Activated CD4-positive, alpha-beta T cell treated with anti-CD3 and anti-CD28 coated beads, Interleukin-2, amount 50 U/mL, for 4 hours (primary cell): ENCODE measurements at regions not wholly inside any gene's neighbourhood (a gene's known extent, or its start where the extent isn't known, plus 50 kb on each side); places are given as distances from the start of the nearest gene placed in this dataset.
"Not testable (repeated sequence)": the region's sequence is repeated elsewhere in the genome, so short reads cannot be mapped to it uniquely, and the experiment has no call there.

Source experiments
- DNase-seq, 2 experiments: peaks; one replicate each; pipeline ENCODE4 v3.0.0-alpha.2; 2020

DNA sequence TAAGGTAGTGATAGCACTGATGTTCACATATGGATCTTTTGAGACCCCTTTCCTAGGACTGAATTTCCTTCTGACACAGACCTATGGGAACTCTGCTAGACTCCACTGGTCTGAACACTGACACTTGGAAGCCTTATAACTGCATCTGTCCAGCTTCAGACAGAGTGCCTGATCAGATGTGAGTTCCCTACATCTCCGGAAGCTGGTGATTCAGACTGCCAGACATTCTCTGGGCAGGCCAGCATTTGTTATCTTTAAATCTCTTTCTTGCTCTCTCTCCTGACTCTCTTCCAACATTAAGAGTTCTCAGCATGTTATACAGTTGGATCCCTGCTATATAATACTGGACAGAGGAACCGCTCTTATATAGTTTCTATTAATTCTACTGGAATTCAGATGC lies 408.5 kb downstream of the ZEB2 start:
- DNase-seq, result no peak

DNA sequence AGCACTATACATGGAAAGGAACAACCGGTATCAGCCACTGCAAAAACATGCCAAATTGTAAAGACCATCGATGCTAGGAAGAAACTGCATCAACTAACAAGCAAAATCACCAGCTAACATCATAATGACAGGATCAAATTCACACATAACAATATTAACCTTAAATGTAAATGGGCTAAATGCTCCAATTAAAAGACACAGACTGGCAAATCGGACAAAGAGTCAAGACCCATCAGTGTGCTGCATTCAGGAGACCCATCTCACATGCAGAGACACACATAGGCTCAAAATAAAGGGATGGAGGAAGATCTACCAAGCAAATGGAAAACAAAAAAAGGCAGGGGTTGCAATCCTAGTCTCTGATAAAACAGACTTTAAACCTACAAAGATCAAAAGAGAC lies 413.8 kb downstream of the ZEB2 start:
- not testable (repeated sequence) for DNase-seq

DNA sequence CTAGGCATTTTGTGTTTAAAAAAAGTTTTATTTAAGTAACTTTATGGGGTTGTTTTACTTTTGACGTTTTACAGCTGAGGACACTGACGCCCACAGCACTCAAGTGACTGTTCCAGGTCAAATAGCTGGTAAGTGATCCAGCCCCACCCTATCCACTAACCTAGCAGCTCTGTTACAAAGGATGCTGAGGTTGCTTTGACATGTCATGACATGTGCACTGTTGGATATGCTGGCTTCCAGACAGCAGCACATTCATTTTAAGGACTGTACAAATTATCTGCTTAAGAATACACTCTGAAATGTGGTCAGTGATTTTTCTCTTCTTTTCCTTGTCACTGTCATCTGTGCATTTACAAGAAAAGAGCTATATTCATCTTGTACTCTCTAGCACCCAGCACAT lies 417.5 kb downstream of the ZEB2 start:
- DNase-seq, result no peak

- no peak for DNase-seq
Measured at GRCh38 chr2:144099780-144100377, 420.0 kb downstream of the ZEB2 start.

DNA sequence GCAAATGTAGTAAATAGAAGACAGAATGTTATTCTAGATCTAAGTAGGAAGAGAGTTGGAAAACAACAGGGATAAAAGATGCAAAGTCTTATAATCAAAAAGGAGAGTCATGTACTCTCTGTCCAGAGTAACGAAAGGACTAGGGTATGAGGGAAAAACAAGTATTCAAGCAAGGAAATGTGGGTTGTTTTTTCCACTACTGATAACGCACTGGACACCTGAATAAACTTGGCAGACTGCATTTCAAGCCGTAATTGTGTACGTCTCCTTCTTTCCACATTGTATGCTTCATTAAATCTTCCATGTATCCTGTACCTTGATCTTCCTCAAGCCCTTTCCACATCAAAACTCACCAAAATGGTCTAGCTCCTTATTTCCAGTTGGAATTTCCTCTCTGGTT lies 420.6 kb downstream of the ZEB2 start:
- DNase-seq, result no peak

DNA sequence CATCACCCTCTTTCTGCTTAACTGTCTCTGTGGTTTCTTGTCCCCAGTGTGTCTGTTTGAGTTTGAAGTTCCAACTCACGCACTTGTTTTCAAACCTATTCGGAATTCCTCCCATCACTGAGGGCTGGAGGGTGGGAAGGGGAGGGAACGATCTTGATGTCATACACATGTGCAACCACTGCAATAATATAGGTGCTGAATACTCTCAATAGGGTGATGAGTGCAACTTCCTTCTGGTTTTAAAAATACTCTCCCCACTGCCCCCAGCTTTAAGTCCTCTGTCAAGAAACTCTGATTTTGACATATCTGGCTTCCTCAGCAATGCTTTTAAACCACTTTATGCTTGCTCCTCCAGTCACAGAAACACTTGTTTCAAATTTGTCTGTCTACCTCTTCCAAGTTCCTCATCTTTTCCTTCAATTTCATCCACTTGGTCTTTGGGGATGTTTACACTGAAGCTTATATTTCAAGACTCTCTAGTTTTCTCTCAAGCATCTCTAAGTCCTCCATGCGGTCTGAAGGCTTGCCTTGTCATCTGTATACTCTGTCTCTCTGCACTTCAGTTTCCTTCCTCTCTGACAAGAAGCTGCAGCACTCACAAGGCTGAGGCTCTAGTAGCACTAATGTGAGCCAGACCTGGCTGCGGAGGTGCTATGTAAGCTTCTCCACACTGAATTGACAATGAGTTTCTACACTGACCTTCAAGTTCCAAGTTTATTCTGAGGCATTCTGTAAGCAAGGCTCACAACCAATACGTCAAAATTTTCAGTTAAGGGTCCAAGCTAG lies 422.3 kb downstream of the ZEB2 start:
- DNase-seq, result no peak

- DNase-seq, result no peak
Measured at GRCh38 chr2:144096531-144096930, 423.4 kb downstream of the ZEB2 start.

- DNase-seq, result no peak
Measured at GRCh38 chr2:144094408-144095151, 425.3 kb downstream of the ZEB2 start.

- DNase-seq, result no peak
Measured at GRCh38 chr2:144091622-144092021, 428.3 kb downstream of the ZEB2 start.

DNA sequence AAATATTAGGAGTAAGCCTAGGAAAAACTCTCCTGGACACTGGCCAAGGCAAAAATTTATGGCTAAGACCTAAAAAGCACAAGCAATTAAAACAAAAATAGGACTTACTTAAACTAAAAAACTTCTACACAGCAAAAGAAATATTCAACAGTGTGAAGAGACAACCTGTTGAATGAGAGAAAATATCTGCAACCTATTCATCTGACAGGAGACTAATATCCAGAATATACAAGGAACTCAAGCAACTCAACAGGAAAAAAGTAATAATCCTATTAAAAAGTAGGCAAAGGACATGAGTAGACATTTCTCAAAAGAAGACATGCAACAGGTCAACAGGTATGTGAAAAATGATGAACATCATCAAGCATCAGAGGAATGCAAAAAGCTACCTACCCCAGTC lies 431.1 kb downstream of the ZEB2 start:
- DNase-seq, result no peak

GRCh38 chr2:144086965-144087364 lies 433.0 kb downstream of the ZEB2 start:
- DNase-seq, result no peak

GRCh38 chr2:144085016-144085415 lies 434.9 kb downstream of the ZEB2 start:
- DNase-seq, result no peak

GRCh38 chr2:144084114-144084661 lies 435.7 kb downstream of the ZEB2 start:
- DNase-seq, result no peak

DNA sequence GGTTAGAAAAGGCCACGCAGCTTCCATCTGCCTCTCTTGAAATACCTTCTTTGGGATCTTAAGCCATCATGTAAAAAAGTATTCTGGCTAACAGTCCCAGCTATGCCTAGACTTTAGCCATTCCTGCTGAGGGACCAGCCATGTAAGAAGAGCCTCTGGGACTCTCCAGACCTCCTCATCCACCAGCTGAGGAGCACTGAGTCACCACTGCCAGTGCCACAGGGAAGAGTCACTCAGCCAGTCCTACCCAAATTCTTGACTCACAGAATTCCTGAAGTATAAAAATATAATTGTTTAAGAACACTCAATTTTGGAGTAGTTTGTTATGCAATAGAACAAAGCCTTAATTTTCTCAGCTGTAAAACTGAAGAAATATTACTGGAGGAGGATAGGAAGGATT lies 436.7 kb downstream of the ZEB2 start:
- no peak for DNase-seq

DNA sequence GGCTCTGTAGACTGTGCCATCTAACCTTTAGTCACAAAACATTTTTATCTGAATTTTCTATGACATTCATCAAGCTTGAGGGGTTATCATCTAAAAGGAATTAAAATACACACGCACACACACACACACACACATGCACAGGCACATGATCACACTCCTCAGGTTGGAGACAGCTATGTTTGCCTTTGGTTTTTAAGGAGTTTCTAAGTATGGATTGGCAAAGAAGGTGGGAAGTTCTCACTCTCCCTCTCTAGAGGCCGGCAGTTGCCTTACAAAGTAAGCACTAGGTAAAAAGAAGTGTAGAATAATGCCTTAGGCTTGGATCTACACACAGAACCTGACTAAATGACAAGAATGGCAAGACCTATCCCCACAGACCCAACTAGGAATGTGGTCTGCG lies 437.1 kb downstream of the ZEB2 start:
- no peak for DNase-seq

GRCh38 chr2:144082327-144082726 lies 437.6 kb downstream of the ZEB2 start:
- no peak for DNase-seq

GRCh38 chr2:144081272-144081671 lies 438.6 kb downstream of the ZEB2 start:
- DNase-seq, result no peak

GRCh38 chr2:144079803-144080202 lies 440.1 kb downstream of the ZEB2 start:
- no peak for DNase-seq

DNA sequence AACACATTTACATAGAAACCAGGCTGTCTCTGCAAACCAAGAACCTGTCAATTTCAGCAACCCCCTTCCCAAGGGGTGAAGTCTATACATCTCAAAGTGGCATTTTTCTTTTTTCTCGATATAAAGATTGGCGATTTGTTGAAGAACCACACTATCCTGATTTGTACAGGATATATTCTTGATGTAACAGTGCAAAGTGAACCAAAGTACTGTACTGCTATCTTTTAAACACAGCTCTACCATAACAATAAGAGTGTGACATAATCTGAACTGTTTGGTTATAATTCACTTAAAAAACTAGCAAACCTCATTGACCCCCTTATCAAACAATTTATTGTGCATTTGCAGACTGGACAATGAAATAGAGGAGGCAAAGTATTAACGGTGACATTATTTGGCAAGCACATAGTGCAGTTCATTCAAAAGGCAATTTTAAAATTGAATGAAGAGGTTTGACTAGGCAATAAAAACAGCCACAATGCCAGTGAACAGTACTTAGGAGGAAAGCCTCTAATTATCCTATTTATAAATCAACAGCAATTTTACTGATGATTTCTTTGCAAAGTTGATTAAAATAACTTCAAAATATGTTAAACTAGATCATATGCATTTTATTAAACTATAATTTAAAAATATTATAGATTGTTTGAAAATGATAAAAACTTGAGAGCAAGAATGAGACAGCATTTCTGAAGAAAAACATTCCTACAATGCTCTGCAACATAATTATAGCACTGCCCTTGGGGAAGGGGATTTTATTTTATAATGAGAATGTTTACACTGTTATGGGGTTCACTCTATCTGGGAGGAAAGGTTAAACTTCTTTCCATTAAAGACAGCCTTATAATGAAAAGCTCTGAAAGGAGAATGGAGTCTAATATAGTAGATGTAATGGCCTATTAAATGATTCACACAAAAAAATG lies 440.9 kb downstream of the ZEB2 start:
- DNase-seq, result no peak

DNA sequence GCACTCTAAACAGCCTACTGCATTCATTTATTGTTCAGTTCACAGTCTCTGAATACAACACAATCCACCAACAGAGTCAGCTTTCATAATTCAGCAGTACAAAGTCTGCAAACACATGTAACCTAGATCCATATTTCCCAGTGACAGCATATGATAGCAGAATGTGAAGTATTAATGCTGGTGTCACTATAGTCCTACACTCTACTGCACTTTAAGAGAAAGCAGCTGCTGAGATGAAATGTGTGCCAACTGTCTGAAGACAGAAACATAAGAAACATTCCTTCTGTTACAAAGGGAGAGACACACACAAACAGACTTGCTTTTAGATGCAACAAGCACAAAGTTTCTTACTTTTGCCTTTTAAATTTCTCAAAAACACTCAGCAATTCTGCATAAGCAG lies 441.8 kb downstream of the ZEB2 start:
- DNase-seq, result no peak

- DNase-seq, result no peak
Measured at GRCh38 chr2:144074450-144074849, 445.5 kb downstream of the ZEB2 start.

DNA sequence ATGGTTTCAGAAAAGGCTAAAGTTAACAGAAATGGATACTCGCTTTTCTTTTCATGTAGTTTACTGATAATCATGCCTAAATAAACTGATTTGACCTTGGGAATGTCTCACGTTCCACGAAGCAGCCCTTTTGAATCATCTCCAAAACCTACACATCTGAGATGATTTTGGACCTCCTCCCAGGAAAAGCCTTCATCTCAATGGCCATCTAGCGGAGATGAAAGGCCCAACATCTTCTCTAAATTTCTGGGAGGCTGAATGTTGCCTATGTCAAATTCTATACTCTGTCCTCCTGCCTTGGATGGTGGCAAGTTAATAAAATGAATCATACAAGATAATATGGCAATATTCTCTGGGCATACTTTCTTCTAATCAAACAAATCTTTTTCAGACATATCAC lies 448.5 kb downstream of the ZEB2 start:
- DNase-seq, result no peak

DNA sequence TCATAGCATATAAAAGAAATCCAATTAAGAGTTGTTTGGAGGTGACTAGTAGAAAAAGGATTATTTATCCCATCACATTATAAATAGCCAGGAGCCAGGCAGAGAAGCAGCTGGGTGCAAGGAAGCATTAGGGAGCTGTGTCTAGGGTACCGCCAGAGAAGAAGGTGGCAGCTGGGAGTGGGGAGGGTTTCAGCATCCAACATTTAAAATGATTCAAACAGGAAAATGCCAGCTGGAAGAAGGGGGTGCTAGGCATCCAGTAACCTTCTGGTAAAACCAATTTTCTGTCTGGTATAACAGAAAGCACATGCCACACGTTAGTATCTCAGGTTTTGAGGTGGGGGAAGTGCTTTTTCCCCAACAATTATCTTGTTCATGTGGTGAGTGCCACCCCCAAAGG lies 452.4 kb downstream of the ZEB2 start:
- no peak for DNase-seq
